NCI-H2029 (cell line): ENCODE measurements at regions not wholly inside any gene's neighbourhood (a gene's known extent, or its start where the extent isn't known, plus 50 kb on each side); places are given as distances from the start of the nearest gene placed in this dataset.
"Not testable (repeated sequence)": the region's sequence is repeated elsewhere in the genome, so short reads cannot be mapped to it uniquely, and the experiment has no call there.

Experiments used
- DNase-seq: peaks from one replicate; lab custom pipeline; 2025; lab: John Stamatoyannopoulos, UW

DNA sequence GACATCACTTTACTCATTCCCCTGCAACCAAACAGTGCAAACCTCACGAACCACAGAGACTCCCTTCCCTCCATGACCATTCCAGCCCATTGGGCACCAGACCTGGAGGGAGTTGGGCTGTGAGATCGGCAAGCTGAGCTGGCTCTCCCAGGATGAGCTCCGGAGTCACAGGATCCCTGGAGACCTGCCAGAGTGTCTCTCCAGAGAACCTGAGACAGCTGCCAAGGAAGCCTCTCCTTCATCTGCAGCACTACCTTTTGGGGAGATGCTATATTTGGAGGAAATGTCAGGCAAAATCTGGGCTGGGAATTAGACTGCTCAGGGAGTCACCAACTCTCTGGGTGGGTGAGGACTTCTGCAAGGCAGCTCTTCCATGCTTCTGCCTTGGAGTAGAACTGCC is 417.4 kb downstream of the TNS1 start:
- peak; percentile 7 for DNase-seq

- DNase-seq: not testable (repeated sequence)
Observed at GRCh38 chr2:217580407-217580806, 422.4 kb downstream of the TNS1 start.

DNA sequence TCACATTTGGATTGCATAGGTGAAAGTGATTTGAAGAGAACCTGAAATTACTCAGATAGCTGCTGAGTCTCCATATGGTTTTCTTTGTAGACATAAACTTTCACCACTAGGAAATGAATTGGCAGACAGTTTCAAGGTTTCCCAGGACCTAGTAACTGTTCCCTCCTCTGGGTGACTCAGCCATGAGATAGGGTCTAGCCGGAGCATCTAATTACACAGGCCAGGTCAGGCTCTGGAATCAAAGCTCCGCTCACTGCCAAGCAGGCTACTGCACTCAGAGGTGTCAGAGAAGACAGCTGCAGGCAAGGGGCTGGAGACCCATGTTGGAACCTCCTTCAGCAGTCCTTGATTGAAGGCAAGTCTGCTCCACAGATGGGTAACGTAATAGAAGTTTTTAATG is 429.2 kb downstream of the TNS1 start:
- no peak for DNase-seq

DNA sequence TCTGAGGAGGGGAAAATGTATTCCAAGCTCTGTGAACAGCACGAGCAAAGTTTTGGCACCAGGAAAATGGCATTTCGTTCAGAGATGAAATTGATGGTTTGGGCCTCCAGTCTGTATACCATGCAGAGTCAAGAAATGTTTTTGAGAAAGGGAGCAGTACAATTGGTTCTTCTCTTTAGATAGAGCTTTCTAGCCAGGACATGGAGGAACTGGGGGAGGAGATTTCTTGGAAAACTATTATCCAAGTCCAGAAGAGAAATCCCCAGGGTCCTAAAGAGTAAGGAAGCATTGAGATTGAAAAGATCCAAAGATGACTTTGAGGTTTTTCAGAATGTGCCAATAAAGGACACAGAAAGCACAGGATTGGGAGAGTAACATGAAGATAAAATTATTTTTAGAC is 432.4 kb downstream of the TNS1 start:
- no peak for DNase-seq

DNA sequence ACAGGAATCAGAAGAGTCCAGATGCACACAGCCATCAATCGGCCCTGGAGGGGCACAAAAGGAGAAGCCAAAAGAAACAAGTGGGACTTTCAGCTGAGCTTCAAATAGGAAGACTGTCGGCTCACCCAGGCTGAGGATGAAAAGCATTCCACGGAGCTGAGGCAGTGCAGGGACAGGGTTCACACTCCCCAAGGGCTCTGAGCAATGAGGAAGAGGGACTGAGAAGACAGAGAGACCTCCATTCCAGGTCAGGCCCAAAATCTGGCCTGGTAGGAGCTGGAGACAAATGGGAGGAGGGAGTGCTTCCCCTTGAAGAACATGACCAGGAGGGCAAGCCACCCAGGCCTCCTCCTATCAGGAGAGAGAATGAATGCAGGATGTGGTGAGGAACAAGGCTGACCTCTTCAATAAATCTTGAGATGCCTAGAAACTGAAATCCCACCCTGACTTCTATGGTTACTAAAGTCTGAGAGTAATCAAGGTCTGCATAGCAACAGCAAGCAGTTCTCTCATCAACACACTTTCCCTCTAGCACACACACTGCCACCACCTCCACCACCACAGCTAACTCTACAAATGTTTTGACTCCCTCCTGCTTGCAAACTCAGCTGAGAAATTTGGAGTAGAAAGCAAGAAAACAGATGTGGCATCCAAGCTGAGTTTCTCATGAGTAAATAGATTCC is 434.4 kb downstream of the TNS1 start:
- no peak for DNase-seq

DNA sequence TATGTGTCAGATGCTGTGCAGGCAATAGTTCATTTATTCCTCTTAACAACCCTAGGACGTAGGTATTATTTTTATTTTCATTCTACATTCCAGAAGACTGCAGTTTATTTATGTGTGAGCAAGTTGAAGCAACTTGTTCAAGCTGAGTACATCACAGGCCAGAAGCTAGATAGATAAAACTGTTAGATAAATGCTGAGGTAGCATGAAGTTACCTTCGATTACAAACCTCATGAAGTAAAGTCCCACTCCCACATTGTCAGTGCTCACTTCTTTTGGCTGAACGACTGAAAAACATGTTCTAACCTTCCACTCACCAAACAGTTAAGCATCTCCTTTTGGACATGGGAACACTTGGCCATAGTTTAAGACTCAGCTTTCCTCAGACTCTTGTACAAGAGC is 439.2 kb downstream of the TNS1 start:
- DNase-seq: no peak

DNA sequence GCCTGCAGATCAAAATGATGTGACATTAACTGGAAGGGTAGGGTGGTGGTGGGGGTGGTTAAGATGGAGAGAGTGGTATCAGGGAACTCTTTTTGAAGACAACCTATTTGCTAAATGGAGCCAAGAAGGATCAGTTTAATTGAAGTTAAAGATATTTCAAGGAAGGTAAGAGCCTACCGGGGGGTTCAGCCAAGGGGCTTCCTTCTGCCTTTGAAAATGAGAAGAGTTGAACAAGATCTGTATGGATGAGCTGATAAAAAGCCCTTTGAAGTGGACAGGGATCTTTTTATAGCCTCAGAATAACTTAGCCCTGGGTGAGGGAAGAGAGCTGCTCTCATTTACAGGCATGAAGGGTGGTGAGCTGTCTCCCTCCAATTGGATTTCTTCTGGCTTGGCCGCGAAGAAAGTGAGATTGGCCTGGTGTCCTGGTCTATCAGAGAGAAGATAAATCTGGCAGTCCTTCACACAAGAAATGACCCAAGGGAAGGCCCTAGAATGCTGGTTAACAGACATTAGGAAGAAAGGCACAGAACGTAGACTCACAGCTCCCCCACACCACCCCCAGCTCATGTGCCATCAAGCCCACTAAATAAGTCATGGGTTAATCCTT is 439.8 kb downstream of the TNS1 start:
- no peak for DNase-seq

GRCh38 chr2:217559084-217559483 is 443.7 kb downstream of the TNS1 start:
- no peak for DNase-seq

- DNase-seq: no peak
Observed at GRCh38 chr2:217555081-217555876, 447.5 kb downstream of the TNS1 start.

GRCh38 chr2:217553679-217554078 is 449.1 kb downstream of the TNS1 start:
- DNase-seq: no peak

DNA sequence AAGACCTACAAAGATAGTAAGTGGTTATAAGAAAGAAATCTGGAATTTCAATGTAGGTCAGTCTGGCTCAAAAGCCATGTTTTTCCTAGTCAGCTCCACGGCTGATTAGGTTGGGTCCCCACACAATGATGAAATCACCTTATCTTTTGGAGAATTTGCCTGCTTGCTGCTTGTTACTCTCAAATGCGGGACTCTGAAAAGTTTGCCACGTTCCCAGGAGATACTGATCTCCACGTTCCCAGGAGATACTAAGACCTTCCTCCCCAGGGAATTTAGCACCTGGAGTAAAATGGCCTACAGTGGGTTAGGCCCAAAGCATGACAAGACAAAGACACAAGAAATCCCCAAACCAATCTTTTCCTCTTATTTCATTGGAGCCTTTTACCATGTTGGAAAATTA is 449.6 kb downstream of the TNS1 start:
- no peak for DNase-seq

- no peak for DNase-seq
Observed at GRCh38 chr2:217552081-217552480, 450.7 kb downstream of the TNS1 start.

GRCh38 chr2:217551252-217551899 is 451.4 kb downstream of the TNS1 start:
- DNase-seq: no peak

- peak; percentile 65 for DNase-seq
Observed at GRCh38 chr2:217539126-217539525, 463.7 kb downstream of the TNS1 start.

GRCh38 chr2:217538719-217539118 is 464.1 kb downstream of the TNS1 start:
- peak; percentile 80 for DNase-seq

GRCh38 chr2:217535957-217536708 is 466.7 kb downstream of the TNS1 start:
- no peak for DNase-seq

DNA sequence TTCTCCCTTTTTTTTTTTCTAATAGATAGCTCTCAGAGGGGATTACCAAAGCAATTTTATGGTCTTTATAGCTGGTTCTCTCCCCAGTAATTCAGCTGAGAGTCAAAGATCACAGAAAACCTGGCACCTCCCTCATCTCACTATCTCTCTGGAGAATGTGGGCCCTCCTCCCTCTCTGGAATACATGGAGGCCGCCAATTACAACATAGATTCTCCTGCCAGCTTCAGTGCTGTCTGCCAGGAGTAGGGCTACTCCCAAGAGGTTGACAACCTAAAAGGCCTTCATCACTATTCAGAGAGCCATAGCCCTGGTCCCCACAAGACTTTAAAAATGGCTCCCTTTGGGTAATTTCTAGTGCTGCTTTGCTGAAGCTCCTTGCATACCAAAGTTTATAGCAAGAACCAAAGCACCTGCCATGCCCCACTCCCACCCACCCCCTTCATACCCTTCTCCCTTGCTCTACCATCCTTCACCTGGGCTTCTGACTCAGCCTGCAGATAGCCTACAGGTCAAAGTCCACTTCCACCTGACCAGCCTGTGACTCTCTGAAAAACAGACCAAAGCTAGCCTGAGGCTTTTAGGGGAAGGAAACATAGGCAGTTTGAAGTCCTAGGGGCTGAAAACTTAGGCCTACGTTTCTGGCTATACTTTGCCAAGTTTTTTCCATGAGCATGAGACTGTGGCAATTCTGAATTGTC is 472.3 kb downstream of the TNS1 start:
- DNase-seq: no peak

- DNase-seq: no peak
Observed at GRCh38 chr2:217529271-217529670, 473.5 kb downstream of the TNS1 start.

- DNase-seq: no peak
Observed at GRCh38 chr2:217527590-217528202, 475.1 kb downstream of the TNS1 start.

DNA sequence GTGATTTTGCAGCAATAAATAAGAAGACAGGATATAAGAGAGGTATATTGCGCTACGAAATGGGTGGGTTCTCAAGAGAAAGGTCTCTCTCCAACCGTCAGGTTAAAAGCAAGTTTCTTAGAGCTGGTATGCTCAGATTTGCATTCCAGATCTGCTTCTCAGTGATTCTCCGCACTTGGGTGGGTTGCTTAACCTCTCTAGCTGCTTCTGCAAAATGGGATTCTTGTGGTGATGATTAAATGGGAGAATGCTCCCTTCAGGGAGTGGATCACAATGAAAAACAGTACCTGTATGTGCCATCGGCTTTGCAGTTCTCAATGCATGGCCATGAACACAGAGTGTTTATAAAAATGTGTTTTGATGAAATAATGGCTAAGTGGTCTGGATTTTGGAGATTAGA is 477.7 kb downstream of the TNS1 start:
- no peak for DNase-seq

DNA sequence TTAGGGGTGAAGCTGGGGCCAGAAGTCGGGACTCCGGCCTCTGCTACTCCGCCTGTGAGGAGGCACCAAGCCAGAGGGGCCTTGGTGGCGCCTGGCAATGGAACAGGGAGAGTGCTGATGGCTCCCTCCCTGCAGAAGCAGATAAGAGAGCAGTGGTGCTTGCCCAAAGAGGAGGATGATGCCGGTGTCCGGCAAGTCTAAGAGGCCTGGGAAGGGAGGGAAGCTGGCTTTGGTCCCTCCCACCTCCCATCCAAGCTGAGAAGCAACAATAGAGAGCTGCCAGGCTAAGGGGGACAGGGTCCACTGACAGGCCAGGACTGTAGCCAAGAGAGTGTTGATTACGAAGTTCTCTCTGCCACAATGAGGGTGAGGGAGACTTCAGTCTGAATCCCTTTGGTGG is 479.5 kb downstream of the TNS1 start:
- no peak for DNase-seq
